HCT116 (cell line): ENCODE measurements at regions not wholly inside any gene's neighbourhood (a gene's known extent, or its start where the extent isn't known, plus 50 kb on each side); places are given as distances from the start of the nearest gene placed in this dataset.

Source experiments
- ATAC-seq: fragments of 200-7000 bp; cut with Tn5 transposase; 2 replicates; pipeline ENCODE4 v1.9.1; 2020; ENCODE audit warnings: mild to moderate bottlenecking, moderate library complexity
- BruUV-seq: library from RNA; stranded (reverse); fragments of 400-500 nt; replicated peaks from 2 replicates; lab custom pipeline; 2021; lab: Mats Ljungman, UMichigan
- CTCF ChIA-PET: fragments of 300-600 bp; sonication (Branson Sonifier 250); formaldehyde crosslinking; loops from one replicate; lab custom pipeline; 2021; ENCODE audit warnings: antibody characterized with exemption; lab: Charles Lee
- POLR2A ChIA-PET: fragments of 300-600, 350-600 bp; sonication (Branson Sonifier 250); formaldehyde crosslinking; loops from one replicate; lab custom pipeline; 2021; ENCODE audit warnings: antibody characterized with exemption; lab: Charles Lee
- RAD21 ChIA-PET, 2 experiments: fragments of 300-600 bp; sonication (Branson Sonifier 250); formaldehyde crosslinking; loops; one replicate each; lab custom pipeline; 2023; ENCODE audit warnings: low total read pairs in 2 of 2; ENCODE audit not compliant: uncharacterized antibody in 2 of 2, unreplicated experiment in 2 of 2, low non-redundant PET in 1 of 2; lab: Charles Lee
- DNase-seq: peaks from one replicate; pipeline ENCODE4 v3.0.0-alpha.2; 2010; ENCODE audit warnings: low read depth, low spot score
- H2AFZ ChIP-seq: fragments of 200-600 bp; shearing (Covaris generic), sonication (generic); 2 replicates; pipeline ENCODE4 v1.6.1; 2017; ENCODE audit warnings: low read depth, mixed run types, mixed read lengths, antibody characterized with exemption, low read length; ENCODE audit not compliant: poor library complexity, severe bottlenecking
- H3K27ac ChIP-seq: 2 replicates; pipeline ENCODE4 v1.5.1; 2012; ENCODE audit warnings: low read depth, low read length
- H3K27me3 ChIP-seq: fragments of 200-600 bp; sonication (generic); 2 replicates; pipeline ENCODE4 v1.6.1; 2016; ENCODE audit warnings: mixed run types, low read length, mixed read lengths; ENCODE audit not compliant: insufficient read depth
- H3K36me3 ChIP-seq, 2 experiments: fragments of 200-500 bp in 1 of 2; fragments of 200-600 bp in 1 of 2; sonication (Bioruptor generic) in 1 of 2; sonication (generic) in 1 of 2; 2 replicates each; pipeline versions ENCODE4 v1.5.1 to v1.6.1; 2014 to 2016; ENCODE audit warnings: low read length in 2 of 2, inconsistent platforms in 1 of 2, mixed read lengths in 1 of 2, mixed run types in 1 of 2; ENCODE audit not compliant: insufficient read depth in 2 of 2, control insufficient read depth in 1 of 2
- H3K4me1 ChIP-seq, 2 experiments: fragments of 200-600 bp in 1 of 2; sonication (generic) in 1 of 2; 2 replicates each; pipeline versions ENCODE4 v1.5.1 to v1.6.1; 2012 to 2017; ENCODE audit warnings: low read length in 2 of 2, inconsistent platforms in 1 of 2, mild to moderate bottlenecking in 1 of 2, mixed read lengths in 1 of 2, mixed run types in 1 of 2, moderate library complexity in 1 of 2; ENCODE audit not compliant: insufficient read depth in 2 of 2, control insufficient read depth in 1 of 2
- H3K4me2 ChIP-seq: fragments of 200-600 bp; sonication (generic); 2 replicates; pipeline ENCODE4 v1.6.1; 2017; ENCODE audit warnings: mixed run types, low read length, mixed read lengths
- H3K4me3 ChIP-seq, 2 experiments: fragments of 200-600 bp in 1 of 2; sonication (generic) in 1 of 2; replicated peaks in 1 of 2; 2 replicates each; pipeline ENCODE4 v1.5.1; 2011 to 2016; ENCODE audit warnings: low read length in 2 of 2, control low read depth in 1 of 2, low read depth in 1 of 2, mild to moderate bottlenecking in 1 of 2, mixed read lengths in 1 of 2, mixed run types in 1 of 2
- H3K79me2 ChIP-seq: fragments of 200-600 bp; sonication (generic); 2 replicates; pipeline ENCODE4 v1.6.1; 2017; ENCODE audit warnings: mild to moderate bottlenecking, mixed run types, low read length, moderate library complexity, mixed read lengths; ENCODE audit not compliant: insufficient read depth
- H3K9ac ChIP-seq: fragments of 200-600 bp; sonication (generic); 2 replicates; pipeline ENCODE4 v1.6.1; 2016; ENCODE audit warnings: low read length, mixed read lengths
- H3K9me2 ChIP-seq: fragments of 200-600 bp; sonication (generic), shearing (Covaris generic); 2 replicates; pipeline ENCODE4 v1.6.1; 2017; ENCODE audit warnings: mixed run types, mild to moderate bottlenecking, moderate library complexity; ENCODE audit not compliant: insufficient read depth
- H3K9me3 ChIP-seq, 2 experiments: fragments of 200-500 bp in 1 of 2; fragments of 200-600 bp in 1 of 2; sonication (Bioruptor generic) in 1 of 2; sonication (generic) in 1 of 2; 2 replicates each; pipeline ENCODE4 v1.6.1; 2014 to 2017; ENCODE audit warnings: low read length in 2 of 2, mixed read lengths in 2 of 2, inconsistent platforms in 1 of 2, low read depth in 1 of 2, mild to moderate bottlenecking in 1 of 2, mixed run types in 1 of 2, moderate library complexity in 1 of 2; ENCODE audit not compliant: control insufficient read depth in 1 of 2, insufficient read depth in 1 of 2
- H4K20me1 ChIP-seq: fragments of 200-600 bp; sonication (generic), shearing (Covaris generic); 2 replicates; pipeline ENCODE4 v1.6.1; 2017; ENCODE audit warnings: mixed run types, mild to moderate bottlenecking, moderate library complexity; ENCODE audit not compliant: insufficient read depth
- CBX3 ChIP-seq: IDR thresholded peaks from 2 replicates; pipeline ENCODE4 v1.6.1; 2012; ENCODE audit warnings: low read depth
- EGR1 ChIP-seq: IDR thresholded peaks from 2 replicates; pipeline ENCODE4 v1.6.1; 2012; ENCODE audit warnings: low read depth
- ELF1 ChIP-seq: IDR thresholded peaks from 2 replicates; pipeline ENCODE4 v1.6.1; 2012; ENCODE audit warnings: low read depth, borderline replicate concordance
- EZH2 ChIP-seq: fragments of 200-600 bp; sonication (generic); IDR thresholded peaks from 2 replicates; pipeline ENCODE4 v1.6.1; 2017; ENCODE audit warnings: antibody characterized with exemption, mixed run types
- EZH2phosphoT487 ChIP-seq: fragments of 200-600 bp; IDR thresholded peaks from 2 replicates; pipeline ENCODE4 v1.6.1; 2018; ENCODE audit warnings: antibody characterized with exemption, borderline replicate concordance
- JUND ChIP-seq: IDR thresholded peaks from 2 replicates; pipeline ENCODE4 v1.6.1; 2012
- POLR2AphosphoS5 ChIP-seq: IDR thresholded peaks from 2 replicates; pipeline ENCODE4 v1.6.1; 2011; ENCODE audit warnings: mild to moderate bottlenecking, low read depth, low read length, moderate library complexity
- RAD21 ChIP-seq: IDR thresholded peaks from 2 replicates; pipeline ENCODE4 v1.6.1; 2012; ENCODE audit warnings: low read depth, mild to moderate bottlenecking
- SIN3A ChIP-seq: IDR thresholded peaks from 2 replicates; pipeline ENCODE4 v1.6.1; 2012; ENCODE audit warnings: low read depth
- SP1 ChIP-seq: IDR thresholded peaks from 2 replicates; pipeline ENCODE4 v1.6.1; 2012; ENCODE audit warnings: low read depth
- YY1 ChIP-seq: IDR thresholded peaks from 2 replicates; pipeline ENCODE4 v1.6.1; 2011; ENCODE audit warnings: low read length, low read depth, moderate library complexity, mild to moderate bottlenecking; ENCODE audit not compliant: insufficient replicate concordance; ENCODE audit errors: extremely low read depth
- ZFX ChIP-seq: fragments of 450-650 bp; IDR thresholded peaks from 2 replicates; pipeline ENCODE4 v1.6.1; 2017
- ZNF274 ChIP-seq: fragments of 200-500 bp; sonication (Bioruptor generic); IDR thresholded peaks from 2 replicates; pipeline ENCODE4 v1.6.1; 2014; ENCODE audit warnings: mild to moderate bottlenecking, low read depth, low read length, inconsistent platforms
- intact Hi-C: fragments of 100-400 bp; cut with micrococcal nuclease; formaldehyde crosslinking; loops from 2 replicates; pipeline ENCODE4 v1.10.0; 2022
- TF ChIP-seq, protein P1 (sequence below), 3 experiments: fragments of 200-600 bp in 1 of 3; sonication (generic) in 1 of 3; IDR thresholded peaks in 2 of 3; conservative IDR thresholded peaks in 1 of 3; 2 replicates each; pipeline ENCODE4 v1.5.1; 2012 to 2017; ENCODE audit warnings: low read depth in 2 of 3, low read length in 2 of 3, antibody characterized with exemption in 1 of 3, borderline replicate concordance in 1 of 3, control low read depth in 1 of 3, mild to moderate bottlenecking in 1 of 3, mixed read lengths in 1 of 3, mixed run types in 1 of 3, moderate library complexity in 1 of 3; ENCODE audit not compliant: insufficient read depth in 1 of 3
- TF ChIP-seq, protein P2 (sequence below): IDR thresholded peaks from 2 replicates; pipeline ENCODE4 v1.6.1; 2012
- TF ChIP-seq, protein P3 (sequence below): IDR thresholded peaks from 2 replicates; pipeline ENCODE4 v1.6.1; 2011; ENCODE audit warnings: mild to moderate bottlenecking, low read length, moderate library complexity; ENCODE audit not compliant: insufficient replicate concordance; ENCODE audit errors: extremely low read depth

DNA sequence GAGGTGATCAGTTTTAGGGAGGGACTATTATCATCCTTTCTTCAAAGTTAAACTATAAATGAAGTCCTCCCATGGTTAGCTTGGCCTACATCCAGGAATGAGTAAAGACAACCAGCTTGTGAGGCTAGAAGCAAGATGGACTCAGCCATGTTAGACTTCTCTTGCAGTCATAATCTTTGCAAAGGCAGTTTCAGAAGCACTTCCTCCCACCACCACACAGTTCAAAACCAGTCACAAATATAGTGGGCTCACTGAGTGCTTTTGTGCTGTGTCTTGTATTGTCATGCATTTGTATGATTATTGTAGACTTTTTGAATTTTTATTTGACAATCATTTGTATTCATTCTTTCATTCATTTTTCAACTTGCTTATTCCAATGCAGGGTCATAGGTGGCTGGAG, 204.5 kb downstream of the ZNF674 start:
- intact Hi-C loops: no loop called here
- Histone ChIP-seq H3K9me2 (no peaks in the 10 kb centered on the region), H4K20me1 (no peaks in the 10 kb centered on the region), H3K36me3 (no peaks in the 10 kb centered on the region), H3K79me2 (no peaks in the 10 kb centered on the region), H2AFZ (no peak overlapping the region), H3K9me3 (no peaks in the 10 kb centered on the region), H3K4me2 (no peak overlapping the region), H3K27me3 (no peaks in the 10 kb centered on the region), H3K4me1 (no peaks in the 10 kb centered on the region), H3K4me3 (no peak overlapping the region), H3K9ac (no peak overlapping the region), H3K27ac (no peak overlapping the region)
- ChIA-PET POLR2A (no interaction called here), RAD21 (no interaction called here), CTCF (no interaction called here)
- no peak for DNase-seq
- no TSS peak for BruUV-seq
- ATAC-seq: no peak
- TF ChIP-seq, protein P1, sequence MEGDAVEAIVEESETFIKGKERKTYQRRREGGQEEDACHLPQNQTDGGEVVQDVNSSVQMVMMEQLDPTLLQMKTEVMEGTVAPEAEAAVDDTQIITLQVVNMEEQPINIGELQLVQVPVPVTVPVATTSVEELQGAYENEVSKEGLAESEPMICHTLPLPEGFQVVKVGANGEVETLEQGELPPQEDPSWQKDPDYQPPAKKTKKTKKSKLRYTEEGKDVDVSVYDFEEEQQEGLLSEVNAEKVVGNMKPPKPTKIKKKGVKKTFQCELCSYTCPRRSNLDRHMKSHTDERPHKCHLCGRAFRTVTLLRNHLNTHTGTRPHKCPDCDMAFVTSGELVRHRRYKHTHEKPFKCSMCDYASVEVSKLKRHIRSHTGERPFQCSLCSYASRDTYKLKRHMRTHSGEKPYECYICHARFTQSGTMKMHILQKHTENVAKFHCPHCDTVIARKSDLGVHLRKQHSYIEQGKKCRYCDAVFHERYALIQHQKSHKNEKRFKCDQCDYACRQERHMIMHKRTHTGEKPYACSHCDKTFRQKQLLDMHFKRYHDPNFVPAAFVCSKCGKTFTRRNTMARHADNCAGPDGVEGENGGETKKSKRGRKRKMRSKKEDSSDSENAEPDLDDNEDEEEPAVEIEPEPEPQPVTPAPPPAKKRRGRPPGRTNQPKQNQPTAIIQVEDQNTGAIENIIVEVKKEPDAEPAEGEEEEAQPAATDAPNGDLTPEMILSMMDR (IDR thresholded peaks at IDR 0.05 in 2 of 3, conservative IDR thresholded peaks at IDR 0.05 in 1 of 3; ENCODE audit: borderline replicate concordance in 1 of 3, insufficient read depth in 1 of 3, low read depth in 2 of 3, low read length in 2 of 3): no peak
- TF ChIP-seq JUND: no peak
- TF ChIP-seq SP1: no peak
- TF ChIP-seq SIN3A: no peak
- TF ChIP-seq EGR1: no peak
- TF ChIP-seq YY1: no peak
- TF ChIP-seq POLR2AphosphoS5: no peak
- TF ChIP-seq CBX3: no peak
- TF ChIP-seq, protein P2, sequence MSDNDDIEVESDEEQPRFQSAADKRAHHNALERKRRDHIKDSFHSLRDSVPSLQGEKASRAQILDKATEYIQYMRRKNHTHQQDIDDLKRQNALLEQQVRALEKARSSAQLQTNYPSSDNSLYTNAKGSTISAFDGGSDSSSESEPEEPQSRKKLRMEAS: no peak
- TF ChIP-seq ZFX: no peak
- TF ChIP-seq EZH2phosphoT487: no peak
- TF ChIP-seq EZH2: no peak
- no peak for TF ChIP-seq RAD21
- TF ChIP-seq ZNF274: no peak
- TF ChIP-seq, protein P3, sequence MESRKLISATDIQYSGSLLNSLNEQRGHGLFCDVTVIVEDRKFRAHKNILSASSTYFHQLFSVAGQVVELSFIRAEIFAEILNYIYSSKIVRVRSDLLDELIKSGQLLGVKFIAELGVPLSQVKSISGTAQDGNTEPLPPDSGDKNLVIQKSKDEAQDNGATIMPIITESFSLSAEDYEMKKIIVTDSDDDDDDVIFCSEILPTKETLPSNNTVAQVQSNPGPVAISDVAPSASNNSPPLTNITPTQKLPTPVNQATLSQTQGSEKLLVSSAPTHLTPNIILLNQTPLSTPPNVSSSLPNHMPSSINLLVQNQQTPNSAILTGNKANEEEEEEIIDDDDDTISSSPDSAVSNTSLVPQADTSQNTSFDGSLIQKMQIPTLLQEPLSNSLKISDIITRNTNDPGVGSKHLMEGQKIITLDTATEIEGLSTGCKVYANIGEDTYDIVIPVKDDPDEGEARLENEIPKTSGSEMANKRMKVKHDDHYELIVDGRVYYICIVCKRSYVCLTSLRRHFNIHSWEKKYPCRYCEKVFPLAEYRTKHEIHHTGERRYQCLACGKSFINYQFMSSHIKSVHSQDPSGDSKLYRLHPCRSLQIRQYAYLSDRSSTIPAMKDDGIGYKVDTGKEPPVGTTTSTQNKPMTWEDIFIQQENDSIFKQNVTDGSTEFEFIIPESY: no peak
- TF ChIP-seq ELF1: no peak
